HCT116 (cell line): ENCODE measurements at regions not wholly inside any gene's neighbourhood (a gene's known extent, or its start where the extent isn't known, plus 50 kb on each side); places are given as distances from the start of the nearest gene placed in this dataset.
"Not testable (repeated sequence)": the region's sequence is repeated elsewhere in the genome, so short reads cannot be mapped to it uniquely, and the experiment has no call there.

ENCODE experiments used
- ATAC-seq: fragments of 200-7000 bp; cut with Tn5 transposase; 2 replicates; pipeline ENCODE4 v1.9.1; 2020; ENCODE audit warnings: mild to moderate bottlenecking, moderate library complexity
- BruUV-seq: library from RNA; stranded (reverse); fragments of 400-500 nt; replicated peaks from 2 replicates; lab custom pipeline; 2021; lab: Mats Ljungman, UMichigan
- CTCF ChIA-PET: fragments of 300-600 bp; sonication (Branson Sonifier 250); formaldehyde crosslinking; loops from one replicate; lab custom pipeline; 2021; ENCODE audit warnings: antibody characterized with exemption; lab: Charles Lee
- POLR2A ChIA-PET: fragments of 300-600, 350-600 bp; sonication (Branson Sonifier 250); formaldehyde crosslinking; loops from one replicate; lab custom pipeline; 2021; ENCODE audit warnings: antibody characterized with exemption; lab: Charles Lee
- RAD21 ChIA-PET, 2 experiments: fragments of 300-600 bp; sonication (Branson Sonifier 250); formaldehyde crosslinking; loops; one replicate each; lab custom pipeline; 2023; ENCODE audit warnings: low total read pairs in 2 of 2; ENCODE audit not compliant: uncharacterized antibody in 2 of 2, unreplicated experiment in 2 of 2, low non-redundant PET in 1 of 2; lab: Charles Lee
- DNase-seq: peaks from one replicate; pipeline ENCODE4 v3.0.0-alpha.2; 2010; ENCODE audit warnings: low read depth, low spot score
- H2AFZ ChIP-seq: fragments of 200-600 bp; shearing (Covaris generic), sonication (generic); 2 replicates; pipeline ENCODE4 v1.6.1; 2017; ENCODE audit warnings: low read depth, mixed run types, mixed read lengths, antibody characterized with exemption, low read length; ENCODE audit not compliant: poor library complexity, severe bottlenecking
- H3K27ac ChIP-seq: 2 replicates; pipeline ENCODE4 v1.5.1; 2012; ENCODE audit warnings: low read depth, low read length
- H3K27me3 ChIP-seq: fragments of 200-600 bp; sonication (generic); 2 replicates; pipeline ENCODE4 v1.6.1; 2016; ENCODE audit warnings: mixed run types, low read length, mixed read lengths; ENCODE audit not compliant: insufficient read depth
- H3K36me3 ChIP-seq, 2 experiments: fragments of 200-500 bp in 1 of 2; fragments of 200-600 bp in 1 of 2; sonication (Bioruptor generic) in 1 of 2; sonication (generic) in 1 of 2; 2 replicates each; pipeline versions ENCODE4 v1.5.1 to v1.6.1; 2014 to 2016; ENCODE audit warnings: low read length in 2 of 2, inconsistent platforms in 1 of 2, mixed read lengths in 1 of 2, mixed run types in 1 of 2; ENCODE audit not compliant: insufficient read depth in 2 of 2, control insufficient read depth in 1 of 2
- H3K4me1 ChIP-seq, 2 experiments: fragments of 200-600 bp in 1 of 2; sonication (generic) in 1 of 2; 2 replicates each; pipeline versions ENCODE4 v1.5.1 to v1.6.1; 2012 to 2017; ENCODE audit warnings: low read length in 2 of 2, inconsistent platforms in 1 of 2, mild to moderate bottlenecking in 1 of 2, mixed read lengths in 1 of 2, mixed run types in 1 of 2, moderate library complexity in 1 of 2; ENCODE audit not compliant: insufficient read depth in 2 of 2, control insufficient read depth in 1 of 2
- H3K4me2 ChIP-seq: fragments of 200-600 bp; sonication (generic); 2 replicates; pipeline ENCODE4 v1.6.1; 2017; ENCODE audit warnings: mixed run types, low read length, mixed read lengths
- H3K4me3 ChIP-seq, 2 experiments: fragments of 200-600 bp in 1 of 2; sonication (generic) in 1 of 2; replicated peaks in 1 of 2; 2 replicates each; pipeline ENCODE4 v1.5.1; 2011 to 2016; ENCODE audit warnings: low read length in 2 of 2, control low read depth in 1 of 2, low read depth in 1 of 2, mild to moderate bottlenecking in 1 of 2, mixed read lengths in 1 of 2, mixed run types in 1 of 2
- H3K79me2 ChIP-seq: fragments of 200-600 bp; sonication (generic); 2 replicates; pipeline ENCODE4 v1.6.1; 2017; ENCODE audit warnings: mild to moderate bottlenecking, mixed run types, low read length, moderate library complexity, mixed read lengths; ENCODE audit not compliant: insufficient read depth
- H3K9ac ChIP-seq: fragments of 200-600 bp; sonication (generic); 2 replicates; pipeline ENCODE4 v1.6.1; 2016; ENCODE audit warnings: low read length, mixed read lengths
- H3K9me2 ChIP-seq: fragments of 200-600 bp; sonication (generic), shearing (Covaris generic); 2 replicates; pipeline ENCODE4 v1.6.1; 2017; ENCODE audit warnings: mixed run types, mild to moderate bottlenecking, moderate library complexity; ENCODE audit not compliant: insufficient read depth
- H3K9me3 ChIP-seq, 2 experiments: fragments of 200-500 bp in 1 of 2; fragments of 200-600 bp in 1 of 2; sonication (Bioruptor generic) in 1 of 2; sonication (generic) in 1 of 2; 2 replicates each; pipeline ENCODE4 v1.6.1; 2014 to 2017; ENCODE audit warnings: low read length in 2 of 2, mixed read lengths in 2 of 2, inconsistent platforms in 1 of 2, low read depth in 1 of 2, mild to moderate bottlenecking in 1 of 2, mixed run types in 1 of 2, moderate library complexity in 1 of 2; ENCODE audit not compliant: control insufficient read depth in 1 of 2, insufficient read depth in 1 of 2
- H4K20me1 ChIP-seq: fragments of 200-600 bp; sonication (generic), shearing (Covaris generic); 2 replicates; pipeline ENCODE4 v1.6.1; 2017; ENCODE audit warnings: mixed run types, mild to moderate bottlenecking, moderate library complexity; ENCODE audit not compliant: insufficient read depth
- CBX3 ChIP-seq: IDR thresholded peaks from 2 replicates; pipeline ENCODE4 v1.6.1; 2012; ENCODE audit warnings: low read depth
- CEBPB ChIP-seq: IDR thresholded peaks from 2 replicates; pipeline ENCODE4 v1.6.1; 2012; ENCODE audit warnings: low read depth
- EGR1 ChIP-seq: IDR thresholded peaks from 2 replicates; pipeline ENCODE4 v1.6.1; 2012; ENCODE audit warnings: low read depth
- EZH2 ChIP-seq: fragments of 200-600 bp; sonication (generic); IDR thresholded peaks from 2 replicates; pipeline ENCODE4 v1.6.1; 2017; ENCODE audit warnings: antibody characterized with exemption, mixed run types
- FOSL1 ChIP-seq: IDR thresholded peaks from 2 replicates; pipeline ENCODE4 v1.6.1; 2012; ENCODE audit warnings: low read depth
- POLR2A ChIP-seq: IDR thresholded peaks from 2 replicates; pipeline ENCODE4 v1.7.0; 2011; ENCODE audit warnings: borderline replicate concordance; ENCODE audit not compliant: insufficient read depth, insufficient read length; ENCODE audit errors: extremely low read depth
- RAD21 ChIP-seq: IDR thresholded peaks from 2 replicates; pipeline ENCODE4 v1.6.1; 2012; ENCODE audit warnings: low read depth, mild to moderate bottlenecking
- SRF ChIP-seq: IDR thresholded peaks from 2 replicates; pipeline ENCODE4 v1.6.1; 2012; ENCODE audit warnings: low read depth
- ZFX ChIP-seq: fragments of 450-650 bp; IDR thresholded peaks from 2 replicates; pipeline ENCODE4 v1.6.1; 2017
- intact Hi-C: fragments of 100-400 bp; cut with micrococcal nuclease; formaldehyde crosslinking; loops from 2 replicates; pipeline ENCODE4 v1.10.0; 2022
- TF ChIP-seq, protein P1 (sequence below): IDR thresholded peaks from 2 replicates; pipeline ENCODE4 v1.6.1; 2011; ENCODE audit warnings: mild to moderate bottlenecking, low read length, moderate library complexity; ENCODE audit not compliant: insufficient replicate concordance; ENCODE audit errors: extremely low read depth
- TF ChIP-seq, protein P2 (sequence below), 3 experiments: fragments of 200-600 bp in 1 of 3; sonication (generic) in 1 of 3; IDR thresholded peaks in 2 of 3; conservative IDR thresholded peaks in 1 of 3; 2 replicates each; pipeline ENCODE4 v1.5.1; 2012 to 2017; ENCODE audit warnings: low read depth in 2 of 3, low read length in 2 of 3, antibody characterized with exemption in 1 of 3, borderline replicate concordance in 1 of 3, control low read depth in 1 of 3, mild to moderate bottlenecking in 1 of 3, mixed read lengths in 1 of 3, mixed run types in 1 of 3, moderate library complexity in 1 of 3; ENCODE audit not compliant: insufficient read depth in 1 of 3

DNA sequence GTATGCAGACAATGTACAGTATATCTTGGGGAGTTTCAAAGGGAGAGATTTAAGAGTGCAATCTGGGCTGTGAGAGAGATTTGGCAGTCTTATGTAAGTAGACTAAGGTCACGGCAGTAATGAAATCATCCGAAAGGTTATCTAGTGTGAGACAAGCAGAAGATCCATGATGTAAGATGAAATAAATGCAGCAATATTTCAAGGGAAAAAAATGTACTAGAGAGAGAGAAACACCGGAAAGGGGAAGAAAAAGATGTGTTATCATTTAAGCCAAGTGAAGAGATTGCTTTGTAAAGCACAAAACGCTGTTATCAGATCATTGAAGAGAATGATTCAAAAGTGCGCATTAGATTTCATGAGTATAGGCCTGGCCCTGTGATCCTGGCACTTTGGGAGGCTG, 88.4 kb upstream of the GUCY1A1 start:
- H3K9me3 ChIP-seq: no peaks in the 10 kb centered on the region
- no peak overlapping the region for H3K9ac ChIP-seq
- H3K79me2 ChIP-seq: no peaks in the 10 kb centered on the region
- no peak for ATAC-seq
- intact Hi-C loops: no loop called here
- H3K9me2 ChIP-seq: no peaks in the 10 kb centered on the region
- no peaks in the 10 kb centered on the region for H3K36me3 ChIP-seq
- RAD21 ChIA-PET: no interaction called here
- CTCF ChIA-PET: no interaction called here
- no peaks in the 10 kb centered on the region for H3K27me3 ChIP-seq
- no peak overlapping the region for H3K4me3 ChIP-seq
- H3K4me2 ChIP-seq: no peak overlapping the region
- DNase-seq: no peak
- no peak overlapping the region for H3K27ac ChIP-seq
- no TSS peak for BruUV-seq
- POLR2A ChIA-PET: no interaction called here
- no peaks in the 10 kb centered on the region for H4K20me1 ChIP-seq
- peaks cover 0 to 3% of the 10 kb centered on the region in 2 experiments; a peak in 1 of 4 replicates for H3K4me1 ChIP-seq
- TF ChIP-seq POLR2A (no peak), EGR1 (no peak), ZFX (no peak), FOSL1 (no peak), EZH2 (no peak)
- no peak overlapping the region for H2AFZ ChIP-seq

DNA sequence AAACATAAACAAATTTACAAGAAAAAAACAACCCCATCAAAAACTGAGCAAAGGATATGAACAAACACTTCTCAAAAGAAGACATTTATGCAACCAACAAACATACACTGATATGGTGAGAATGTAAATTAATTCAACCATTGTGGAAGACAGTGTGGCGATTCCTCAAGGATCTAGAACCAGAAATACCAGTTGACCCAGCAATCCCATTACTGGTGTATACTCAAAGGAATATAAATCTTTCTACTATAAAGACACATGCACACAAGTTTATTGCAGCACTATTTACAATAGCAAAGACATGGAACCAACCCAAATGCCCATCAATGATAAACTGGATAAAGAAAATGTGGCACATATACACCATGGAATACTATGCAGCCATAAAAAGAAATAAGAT, 92.3 kb upstream of the GUCY1A1 start:
- H3K27ac ChIP-seq, ATAC-seq, H2AFZ ChIP-seq, BruUV-seq, H3K4me1 ChIP-seq, H3K36me3 ChIP-seq, intact Hi-C loops, H3K79me2 ChIP-seq, POLR2A ChIA-PET, H3K9me3 ChIP-seq, CTCF ChIA-PET, DNase-seq, RAD21 ChIA-PET, H3K27me3 ChIP-seq, H4K20me1 ChIP-seq, H3K4me2 ChIP-seq, H3K4me3 ChIP-seq, H3K9me2 ChIP-seq, H3K9ac ChIP-seq: not testable (repeated sequence)

DNA sequence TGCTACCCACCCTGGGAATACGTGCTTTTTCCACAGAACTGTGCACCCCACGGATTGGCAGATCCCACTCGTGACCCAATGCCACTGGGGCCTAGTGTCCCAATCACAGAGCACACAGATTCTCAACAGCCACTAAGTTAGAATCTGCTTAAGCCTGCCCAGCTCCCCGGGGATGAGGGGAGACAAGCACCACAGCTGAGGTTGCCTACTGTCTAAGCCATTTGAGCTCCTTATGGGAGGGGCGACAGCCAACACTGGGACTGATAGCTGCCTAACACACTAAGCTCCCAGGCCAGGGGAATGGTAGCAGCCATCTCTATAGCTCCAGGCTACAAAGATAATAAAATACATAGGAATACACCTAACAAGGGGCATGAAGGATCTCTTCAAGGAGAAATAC, 93.5 kb upstream of the GUCY1A1 start:
- ChIA-PET POLR2A (no interaction called here), RAD21 (no interaction called here), CTCF (no interaction called here)
- no TSS peak for BruUV-seq
- Histone ChIP-seq H3K27me3 (no peaks in the 10 kb centered on the region), H3K4me1 (no peaks in the 10 kb centered on the region), H3K4me3 (no peak overlapping the region), H3K36me3 (no peaks in the 10 kb centered on the region), H3K27ac (no peak overlapping the region), H3K9me3 (no peaks in the 10 kb centered on the region), H2AFZ (no peak overlapping the region), H3K4me2 (no peak overlapping the region)
- intact Hi-C loops: no loop called here
- ATAC-seq (no peak), DNase-seq (no peak)
- TF ChIP-seq CBX3: no peak
- TF ChIP-seq CEBPB: no peak
- TF ChIP-seq EZH2: no peak
- TF ChIP-seq, protein P1, sequence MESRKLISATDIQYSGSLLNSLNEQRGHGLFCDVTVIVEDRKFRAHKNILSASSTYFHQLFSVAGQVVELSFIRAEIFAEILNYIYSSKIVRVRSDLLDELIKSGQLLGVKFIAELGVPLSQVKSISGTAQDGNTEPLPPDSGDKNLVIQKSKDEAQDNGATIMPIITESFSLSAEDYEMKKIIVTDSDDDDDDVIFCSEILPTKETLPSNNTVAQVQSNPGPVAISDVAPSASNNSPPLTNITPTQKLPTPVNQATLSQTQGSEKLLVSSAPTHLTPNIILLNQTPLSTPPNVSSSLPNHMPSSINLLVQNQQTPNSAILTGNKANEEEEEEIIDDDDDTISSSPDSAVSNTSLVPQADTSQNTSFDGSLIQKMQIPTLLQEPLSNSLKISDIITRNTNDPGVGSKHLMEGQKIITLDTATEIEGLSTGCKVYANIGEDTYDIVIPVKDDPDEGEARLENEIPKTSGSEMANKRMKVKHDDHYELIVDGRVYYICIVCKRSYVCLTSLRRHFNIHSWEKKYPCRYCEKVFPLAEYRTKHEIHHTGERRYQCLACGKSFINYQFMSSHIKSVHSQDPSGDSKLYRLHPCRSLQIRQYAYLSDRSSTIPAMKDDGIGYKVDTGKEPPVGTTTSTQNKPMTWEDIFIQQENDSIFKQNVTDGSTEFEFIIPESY: no peak
- no peak for TF ChIP-seq RAD21
- no peak for TF ChIP-seq EGR1
- TF ChIP-seq SRF: no peak
- TF ChIP-seq, protein P2, sequence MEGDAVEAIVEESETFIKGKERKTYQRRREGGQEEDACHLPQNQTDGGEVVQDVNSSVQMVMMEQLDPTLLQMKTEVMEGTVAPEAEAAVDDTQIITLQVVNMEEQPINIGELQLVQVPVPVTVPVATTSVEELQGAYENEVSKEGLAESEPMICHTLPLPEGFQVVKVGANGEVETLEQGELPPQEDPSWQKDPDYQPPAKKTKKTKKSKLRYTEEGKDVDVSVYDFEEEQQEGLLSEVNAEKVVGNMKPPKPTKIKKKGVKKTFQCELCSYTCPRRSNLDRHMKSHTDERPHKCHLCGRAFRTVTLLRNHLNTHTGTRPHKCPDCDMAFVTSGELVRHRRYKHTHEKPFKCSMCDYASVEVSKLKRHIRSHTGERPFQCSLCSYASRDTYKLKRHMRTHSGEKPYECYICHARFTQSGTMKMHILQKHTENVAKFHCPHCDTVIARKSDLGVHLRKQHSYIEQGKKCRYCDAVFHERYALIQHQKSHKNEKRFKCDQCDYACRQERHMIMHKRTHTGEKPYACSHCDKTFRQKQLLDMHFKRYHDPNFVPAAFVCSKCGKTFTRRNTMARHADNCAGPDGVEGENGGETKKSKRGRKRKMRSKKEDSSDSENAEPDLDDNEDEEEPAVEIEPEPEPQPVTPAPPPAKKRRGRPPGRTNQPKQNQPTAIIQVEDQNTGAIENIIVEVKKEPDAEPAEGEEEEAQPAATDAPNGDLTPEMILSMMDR (IDR thresholded peaks at IDR 0.05 in 2 of 3, conservative IDR thresholded peaks at IDR 0.05 in 1 of 3; ENCODE audit: borderline replicate concordance in 1 of 3, insufficient read depth in 1 of 3, low read depth in 2 of 3, low read length in 2 of 3): no peak
- TF ChIP-seq, all 23 proteins: peak for 0
- Histone ChIP-seq H3K9ac (no peak overlapping the region), H3K79me2 (no peaks in the 10 kb centered on the region), H3K9me2 (no peaks in the 10 kb centered on the region), H4K20me1 (no peaks in the 10 kb centered on the region)
